BE2C (cell line): ENCODE measurements at regions not wholly inside any gene's neighbourhood (a gene's known extent, or its start where the extent isn't known, plus 50 kb on each side); places are given as distances from the start of the nearest gene placed in this dataset.

Experiments
- DNase-seq: peaks from one replicate; pipeline ENCODE4 v3.0.0-alpha.2; 2020
- H3K27me3 ChIP-seq: fragments of 250-450 bp; sonication (Bioruptor Pico); 2 replicates; pipeline ENCODE4 v1.5.1; 2020; ENCODE audit warnings: mild to moderate bottlenecking
- H3K36me3 ChIP-seq: fragments of 250-450 bp; sonication (Bioruptor Pico); 2 replicates; pipeline ENCODE4 v1.5.1; 2020; ENCODE audit warnings: mild to moderate bottlenecking
- H3K4me1 ChIP-seq: fragments of 250-450 bp; sonication (Bioruptor Pico); 2 replicates; pipeline ENCODE4 v1.5.1; 2020
- H3K4me3 ChIP-seq: 2 replicates; pipeline ENCODE4 v1.5.1; 2011; ENCODE audit warnings: low read depth, low read length
- H3K9me3 ChIP-seq: fragments of 250-450 bp; sonication (Bioruptor Pico); 2 replicates; pipeline ENCODE4 v1.5.1; 2020
- CTCF ChIP-seq: IDR thresholded peaks from 2 replicates; pipeline ENCODE4 v1.5.1; 2012; ENCODE audit warnings: mild to moderate bottlenecking, low read depth, low read length

DNA sequence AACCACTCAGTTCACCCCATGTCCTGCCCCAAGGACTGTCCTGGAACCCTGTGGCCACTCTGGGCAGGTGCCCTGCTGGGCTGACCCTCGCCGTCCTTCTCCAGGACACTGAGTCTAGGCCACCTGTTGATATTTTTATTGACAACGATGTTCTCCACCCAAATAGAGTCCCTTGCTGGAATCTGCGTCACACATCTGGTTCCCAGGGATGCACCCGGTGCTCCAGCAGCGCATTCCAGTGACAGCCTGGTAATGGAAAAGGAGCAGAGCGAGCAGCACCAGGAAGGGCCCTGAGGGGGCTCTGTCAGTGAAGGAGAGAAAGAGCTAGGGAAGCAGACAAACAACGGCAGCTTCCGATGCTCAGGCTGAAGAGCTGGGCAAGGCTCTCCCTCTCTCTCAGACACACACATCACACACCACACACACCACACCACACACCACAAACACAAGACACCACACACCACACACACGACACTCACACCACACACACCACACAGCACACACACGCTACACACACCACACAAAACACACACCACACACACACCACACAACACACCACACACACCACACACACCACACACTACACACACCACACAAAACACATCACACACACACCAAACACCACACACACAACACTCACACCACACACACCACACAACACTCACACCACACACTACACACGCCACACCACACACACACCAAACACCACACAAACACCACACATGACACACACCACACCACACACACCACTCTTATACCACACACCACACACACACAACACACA lies 117.9 kb upstream of the THBS2 start:
- Histone ChIP-seq H3K36me3 (no peaks in the 10 kb centered on the region), H3K4me3 (no peak overlapping the region), H3K27me3 (no peaks in the 10 kb centered on the region), H3K9me3 (no peaks in the 10 kb centered on the region; the same call in 1 of the 2 replicates), H3K4me1 (no peaks in the 10 kb centered on the region)
- no peak for TF ChIP-seq CTCF
- DNase-seq, result peak; percentile 41

- TF ChIP-seq CTCF, result no peak
- H3K36me3 ChIP-seq, result no peaks in the 10 kb centered on the region
- no peak overlapping the region for H3K4me3 ChIP-seq
- no peak for DNase-seq
- no peaks in the 10 kb centered on the region; the same call in 1 of the 2 replicates for H3K9me3 ChIP-seq
- no peaks in the 10 kb centered on the region for H3K27me3 ChIP-seq
- no peaks in the 10 kb centered on the region for H3K4me1 ChIP-seq
Measured at GRCh38 chr6:169370666-169371343, 117.2 kb upstream of the THBS2 start.

DNA sequence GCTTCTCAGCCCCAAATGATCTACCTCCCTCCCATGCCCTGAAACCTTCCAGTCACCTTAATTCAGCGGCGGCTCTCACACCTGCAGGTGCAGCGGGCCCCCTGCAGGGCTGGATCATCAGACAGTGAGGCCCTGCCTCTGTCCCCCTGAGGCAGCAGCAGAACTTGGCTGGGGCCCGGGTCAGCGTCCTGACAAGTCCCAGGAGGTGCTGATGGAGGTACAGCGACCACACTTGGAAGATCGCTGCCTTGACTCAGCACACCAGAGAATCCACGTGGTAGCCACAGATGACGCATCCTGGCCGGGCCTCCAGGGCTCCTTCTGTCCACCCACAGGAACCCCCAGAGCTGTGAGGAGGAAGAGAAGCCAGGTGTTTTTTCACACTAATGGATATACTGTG lies 116.4 kb upstream of the THBS2 start:
- no peaks in the 10 kb centered on the region; the same call in 1 of the 2 replicates for H3K9me3 ChIP-seq
- no peaks in the 10 kb centered on the region for H3K36me3 ChIP-seq
- no peaks in the 10 kb centered on the region for H3K27me3 ChIP-seq
- no peak overlapping the region for H3K4me3 ChIP-seq
- H3K4me1 ChIP-seq, result no peaks in the 10 kb centered on the region
- no peak for DNase-seq
- TF ChIP-seq CTCF, result no peak

DNA sequence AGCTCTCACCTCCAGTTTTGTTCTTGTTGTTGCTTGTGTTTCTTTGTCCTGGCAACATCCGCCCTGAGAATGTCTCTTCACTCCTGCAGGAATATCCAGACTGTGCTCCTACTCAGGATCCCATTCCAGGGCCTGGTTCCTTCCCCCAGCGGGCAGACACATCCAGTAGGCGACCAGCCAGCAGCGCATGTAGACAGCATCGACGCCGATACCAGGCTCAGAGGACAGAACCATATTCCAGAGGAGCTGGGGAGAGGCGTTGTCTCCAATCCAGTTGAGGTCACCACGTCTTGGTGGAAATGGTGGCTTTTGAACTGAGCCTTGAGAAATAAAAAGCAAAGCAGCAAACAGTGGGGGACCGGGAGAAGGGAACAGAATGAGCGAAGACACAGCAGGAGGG lies 114.6 kb upstream of the THBS2 start:
- H3K36me3 ChIP-seq, result no peaks in the 10 kb centered on the region
- no peaks in the 10 kb centered on the region for H3K27me3 ChIP-seq
- no peaks in the 10 kb centered on the region for H3K4me1 ChIP-seq
- DNase-seq, result no peak
- H3K4me3 ChIP-seq, result no peak overlapping the region
- H3K9me3 ChIP-seq, result no peaks in the 10 kb centered on the region; the same call in 1 of the 2 replicates
- TF ChIP-seq CTCF, result no peak

- no peak for DNase-seq
- Histone ChIP-seq H3K27me3 (no peaks in the 10 kb centered on the region), H3K36me3 (no peaks in the 10 kb centered on the region), H3K4me3 (no peak overlapping the region), H3K9me3 (no peaks in the 10 kb centered on the region; the same call in 1 of the 2 replicates), H3K4me1 (no peaks in the 10 kb centered on the region)
- no peak for TF ChIP-seq CTCF
Measured at GRCh38 chr6:169367507-169367906, 113.9 kb upstream of the THBS2 start.
